B cell (primary cell): ENCODE measurements at regions not wholly inside any gene's neighbourhood (a gene's known extent, or its start where the extent isn't known, plus 50 kb on each side); places are given as distances from the start of the nearest gene placed in this dataset.

Experiments used
- EZH2 ChIP-seq: IDR thresholded peaks from 2 replicates; pipeline ENCODE4 v1.6.1; 2012; ENCODE audit warnings: borderline replicate concordance, low read depth, mild to moderate bottlenecking, moderate library complexity, low read length; ENCODE audit not compliant: insufficient read depth, poor library complexity, severe bottlenecking
- TF ChIP-seq, protein P1 (sequence below): fragments of 200-600 bp; IDR thresholded peaks from one replicate; pipeline ENCODE4 v1.8.0; 2022; ENCODE audit warnings: antibody characterized with exemption, mild to moderate bottlenecking

- TF ChIP-seq, protein P1, sequence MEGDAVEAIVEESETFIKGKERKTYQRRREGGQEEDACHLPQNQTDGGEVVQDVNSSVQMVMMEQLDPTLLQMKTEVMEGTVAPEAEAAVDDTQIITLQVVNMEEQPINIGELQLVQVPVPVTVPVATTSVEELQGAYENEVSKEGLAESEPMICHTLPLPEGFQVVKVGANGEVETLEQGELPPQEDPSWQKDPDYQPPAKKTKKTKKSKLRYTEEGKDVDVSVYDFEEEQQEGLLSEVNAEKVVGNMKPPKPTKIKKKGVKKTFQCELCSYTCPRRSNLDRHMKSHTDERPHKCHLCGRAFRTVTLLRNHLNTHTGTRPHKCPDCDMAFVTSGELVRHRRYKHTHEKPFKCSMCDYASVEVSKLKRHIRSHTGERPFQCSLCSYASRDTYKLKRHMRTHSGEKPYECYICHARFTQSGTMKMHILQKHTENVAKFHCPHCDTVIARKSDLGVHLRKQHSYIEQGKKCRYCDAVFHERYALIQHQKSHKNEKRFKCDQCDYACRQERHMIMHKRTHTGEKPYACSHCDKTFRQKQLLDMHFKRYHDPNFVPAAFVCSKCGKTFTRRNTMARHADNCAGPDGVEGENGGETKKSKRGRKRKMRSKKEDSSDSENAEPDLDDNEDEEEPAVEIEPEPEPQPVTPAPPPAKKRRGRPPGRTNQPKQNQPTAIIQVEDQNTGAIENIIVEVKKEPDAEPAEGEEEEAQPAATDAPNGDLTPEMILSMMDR: no peak
- TF ChIP-seq EZH2: no peak
These were observed 147.9 kb upstream of the LUZP2 start for GRCh38 chr11:24348908-24349307.
